HepG2 (cell line): ENCODE measurements at regions not wholly inside any gene's neighbourhood (a gene's known extent, or its start where the extent isn't known, plus 50 kb on each side); places are given as distances from the start of the nearest gene placed in this dataset.

ENCODE experiments used
- ATAC-seq: fragments of 200-7000 bp; cut with Tn5 transposase; 3 replicates; pipeline ENCODE4 v1.9.1; 2020; ENCODE audit warnings: mild to moderate bottlenecking, moderate library complexity
- BruUV-seq: library from RNA; stranded (reverse); fragments of 400-500 nt; replicated peaks from 2 replicates; lab custom pipeline; 2021; lab: Mats Ljungman, UMichigan
- CTCF ChIA-PET: fragments of 300-600 bp; formaldehyde crosslinking; extraction: SDS; loops from one replicate; lab custom pipeline; 2021; ENCODE audit warnings: low total read pairs, inconsistent platforms, low intra/inter-chr PET ratio; lab: Yijun Ruan, JAX
- POLR2A ChIA-PET: fragments of 350-600 bp; sonication (Branson Sonifier 250); formaldehyde crosslinking; loops from one replicate; lab custom pipeline; 2020; ENCODE audit warnings: antibody characterized with exemption, inconsistent platforms; lab: Yijun Ruan, JAX
- DNase-seq: peaks from one replicate; pipeline ENCODE4 v3.0.0-alpha.2; 2015; ENCODE audit warnings: low spot score
- FAIRE-seq: peaks from 3 replicates; lab custom pipeline; 2011; peaks lifted over from hg19 to GRCh38; lab: Jason Lieb, UNC
- H2AFZ ChIP-seq: one replicate; pipeline ENCODE4 v1.6.1; 2011; ENCODE audit warnings: low read length, inconsistent platforms
- H3K27ac ChIP-seq: fragments of 300-600 bp; 3 replicates; pipeline ENCODE4 v1.8.0; 2011; ENCODE audit warnings: mixed run types, mild to moderate bottlenecking, mixed read lengths, low read length, inconsistent platforms; ENCODE audit not compliant: insufficient read depth; ENCODE audit errors: extremely low read length
- H3K27me3 ChIP-seq, 2 experiments: fragments of 200-600 bp in 1 of 2; 2 replicates in 1 of 2; 3 replicates in 1 of 2; pipeline versions ENCODE4 v1.6.0 to v1.8.0; 2011; ENCODE audit warnings: low read length in 2 of 2, mild to moderate bottlenecking in 2 of 2, moderate library complexity in 2 of 2, inconsistent platforms in 1 of 2; ENCODE audit not compliant: insufficient read depth in 2 of 2, control insufficient read depth in 1 of 2
- H3K36me3 ChIP-seq, 2 experiments: fragments of 200-600 bp in 1 of 2; replicated peaks in 1 of 2; 2 replicates in 1 of 2; 3 replicates in 1 of 2; pipeline versions ENCODE4 v1.5.1 to v1.8.0; 2011; ENCODE audit warnings: low read length in 2 of 2, inconsistent platforms in 1 of 2; ENCODE audit not compliant: insufficient read depth in 2 of 2, control insufficient read depth in 1 of 2
- H3K4me1 ChIP-seq: 2 replicates; pipeline ENCODE4 v1.5.1; 2012; ENCODE audit warnings: low read length, inconsistent platforms; ENCODE audit not compliant: insufficient read depth
- H3K4me2 ChIP-seq: 2 replicates; pipeline ENCODE4 v1.6.0; 2011; ENCODE audit warnings: low read depth, low read length, inconsistent platforms
- H3K4me3 ChIP-seq, 3 experiments: fragments of 200-600 bp in 1 of 3; sonication (generic), shearing (Covaris generic) in 1 of 3; replicated peaks in 1 of 3; 2 replicates each; pipeline ENCODE4 v1.5.1; 2011 to 2016; ENCODE audit warnings: low read length in 3 of 3, inconsistent platforms in 2 of 3, low read depth in 2 of 3, mild to moderate bottlenecking in 2 of 3, control low read depth in 1 of 3, mixed read lengths in 1 of 3; ENCODE audit not compliant: insufficient read depth in 1 of 3
- H3K79me2 ChIP-seq: one replicate; pipeline ENCODE4 v1.6.1; 2011; ENCODE audit warnings: low read length, inconsistent platforms; ENCODE audit not compliant: insufficient read depth
- H3K9ac ChIP-seq: 2 replicates; pipeline ENCODE4 v1.6.0; 2011; ENCODE audit warnings: mild to moderate bottlenecking, low read depth, low read length, inconsistent platforms; ENCODE audit not compliant: insufficient read depth
- H3K9me3 ChIP-seq: 2 replicates; pipeline ENCODE4 v1.5.1; 2012; ENCODE audit warnings: mild to moderate bottlenecking, low read length
- H4K20me1 ChIP-seq: 2 replicates; pipeline ENCODE4 v1.6.0; 2011; ENCODE audit warnings: inconsistent platforms, mild to moderate bottlenecking, low read length, moderate library complexity; ENCODE audit not compliant: insufficient read depth
- ADNP ChIP-seq: sonication (generic); formaldehyde crosslinking; IDR thresholded peaks from 2 replicates; pipeline ENCODE4 v1.4.0; 2020; ENCODE audit warnings: missing genetic modification reagents
- CBX5 ChIP-seq: sonication (generic); formaldehyde crosslinking; IDR thresholded peaks from 2 replicates; pipeline ENCODE4 v1.4.0; 2020; ENCODE audit warnings: missing genetic modification reagents, borderline replicate concordance
- DMTF1 ChIP-seq: sonication (generic); formaldehyde crosslinking; IDR thresholded peaks from 2 replicates; pipeline ENCODE4 v1.4.0; 2020; ENCODE audit warnings: mild to moderate bottlenecking, missing genetic modification reagents
- FOXJ3 ChIP-seq: sonication (generic); formaldehyde crosslinking; IDR thresholded peaks from 2 replicates; pipeline ENCODE4 v1.4.0; 2020; ENCODE audit warnings: missing genetic modification reagents, mild to moderate bottlenecking, borderline replicate concordance
- IKZF1 ChIP-seq: fragments of 450-650 bp; IDR thresholded peaks from 2 replicates; pipeline ENCODE4 v1.7.1; 2016
- JUNB ChIP-seq: sonication (generic); formaldehyde crosslinking; IDR thresholded peaks from 2 replicates; pipeline ENCODE4 v1.8.0; 2022; ENCODE audit warnings: missing genetic modification reagents, mild to moderate bottlenecking, borderline replicate concordance
- KLF6 ChIP-seq: IDR thresholded peaks from 2 replicates; pipeline ENCODE4 v1.8.0; 2016; ENCODE audit warnings: missing biosample characterization, missing genetic modification reagents
- POGZ ChIP-seq: sonication (generic); formaldehyde crosslinking; IDR thresholded peaks from 2 replicates; pipeline ENCODE4 v1.4.0; 2020; ENCODE audit warnings: mild to moderate bottlenecking, missing genetic modification reagents
- RFXAP ChIP-seq: sonication (generic); formaldehyde crosslinking; IDR thresholded peaks from 2 replicates; pipeline ENCODE4 v1.4.0; 2020; ENCODE audit warnings: missing genetic modification reagents, borderline replicate concordance
- TOPORS ChIP-seq: sonication (generic); formaldehyde crosslinking; IDR thresholded peaks from 2 replicates; pipeline ENCODE4 v1.8.0; 2023; ENCODE audit warnings: mild to moderate bottlenecking, missing genetic modification reagents
- WIZ ChIP-seq: sonication (generic); formaldehyde crosslinking; IDR thresholded peaks from 2 replicates; pipeline ENCODE4 v1.5.1; 2020; ENCODE audit warnings: mild to moderate bottlenecking, missing genetic modification reagents
- XBP1 ChIP-seq: sonication (generic); formaldehyde crosslinking; IDR thresholded peaks from 2 replicates; pipeline ENCODE4 v1.5.0; 2020; ENCODE audit warnings: missing genetic modification reagents
- ZBTB3 ChIP-seq: sonication (generic); formaldehyde crosslinking; IDR thresholded peaks from 2 replicates; pipeline ENCODE4 v1.4.0; 2020; ENCODE audit warnings: low read depth, mild to moderate bottlenecking, moderate library complexity, missing genetic modification reagents, borderline replicate concordance
- ZBTB8A ChIP-seq: sonication (generic); formaldehyde crosslinking; IDR thresholded peaks from 2 replicates; pipeline ENCODE4 v1.4.0; 2020; ENCODE audit warnings: mild to moderate bottlenecking, low read depth, missing genetic modification reagents, borderline replicate concordance
- ZNF598 ChIP-seq: sonication (generic); formaldehyde crosslinking; IDR thresholded peaks from 2 replicates; pipeline ENCODE4 v1.5.1; 2020; ENCODE audit warnings: mild to moderate bottlenecking, missing genetic modification reagents, borderline replicate concordance
- ZNF761 ChIP-seq: sonication (generic); formaldehyde crosslinking; conservative IDR thresholded peaks from 2 replicates; pipeline ENCODE4 v1.4.0; 2020; ENCODE audit warnings: mild to moderate bottlenecking, missing genetic modification reagents
- ZSCAN22 ChIP-seq: sonication (generic); formaldehyde crosslinking; IDR thresholded peaks from 2 replicates; pipeline ENCODE4 v1.4.0; 2020; ENCODE audit warnings: mild to moderate bottlenecking, missing genetic modification reagents
- WGBS: methylation state at CpG from one replicate; pipeline ENCODE4 v1.1.6; 2017; ENCODE audit warnings: low lambda C conversion rate; 5-methylcytosine and 5-hydroxymethylcytosine counted together
- in situ Hi-C: cut with HindIII; loops from 2 replicates; pipeline ENCODE4 v1.10.0; 2017; ENCODE audit warnings: low pct_unique_long_range_greater_than_20kb; ENCODE audit not compliant: extremely low pct_ligation_motif_present
- intact Hi-C: fragments of 100-400 bp; cut with micrococcal nuclease; formaldehyde crosslinking; loops from one replicate; pipeline ENCODE4 v1.10.0; 2022; ENCODE audit not compliant: unreplicated experiment
- TF ChIP-seq, protein P1 (sequence below): sonication (generic); formaldehyde crosslinking; IDR thresholded peaks from 2 replicates; pipeline ENCODE4 v1.4.0; 2020; ENCODE audit warnings: missing genetic modification reagents, borderline replicate concordance
- TF ChIP-seq, protein P2 (sequence below): sonication (generic); formaldehyde crosslinking; IDR thresholded peaks from 2 replicates; pipeline ENCODE4 v1.9.0; 2022; ENCODE audit warnings: missing genetic modification reagents, mild to moderate bottlenecking, borderline replicate concordance

- TF ChIP-seq ZSCAN22 (CRISPR knock-in tag): no peak
- no peak for TF ChIP-seq ADNP
- no peak for TF ChIP-seq CBX5
Observed at GRCh38 chr3:106819440-106819839, 557.8 kb upstream of the CCDC54 start (continued).

- H3K9ac ChIP-seq: no peak overlapping the region
- peak; percentile 61 for ATAC-seq
- H3K36me3 ChIP-seq: no peaks in the 10 kb centered on the region
- no peaks in the 10 kb centered on the region for H3K4me1 ChIP-seq
- no peaks in the 10 kb centered on the region for H3K79me2 ChIP-seq
- no peaks in the 10 kb centered on the region for H4K20me1 ChIP-seq
- POLR2A ChIA-PET: no interaction called here
- intact Hi-C loops (no loop called here), in situ Hi-C loops (no loop called here)
- no peak for DNase-seq
- H3K27me3 ChIP-seq: peaks cover 0 to 1% of the 10 kb centered on the region in 2 experiments; a peak in 1 of 5 replicates
- no peak overlapping the region for H2AFZ ChIP-seq
- CTCF ChIA-PET: no interaction called here
- no peak overlapping the region; the same call in 1 of the 2 replicates for H3K4me2 ChIP-seq
- no peaks in the 10 kb centered on the region for H3K9me3 ChIP-seq
- H3K27ac ChIP-seq: no peak overlapping the region
- no TSS peak for BruUV-seq
- no peak overlapping the region for H3K4me3 ChIP-seq
- no peak for FAIRE-seq
- WGBS: 28% methylated on average over 14 of the region's 19 CpGs
- TF ChIP-seq DMTF1 (CRISPR knock-in tag): no peak
- TF ChIP-seq ZBTB3 (CRISPR knock-in tag): no peak
- TF ChIP-seq IKZF1: no peak
- TF ChIP-seq JUNB: no peak
- TF ChIP-seq, protein P1, sequence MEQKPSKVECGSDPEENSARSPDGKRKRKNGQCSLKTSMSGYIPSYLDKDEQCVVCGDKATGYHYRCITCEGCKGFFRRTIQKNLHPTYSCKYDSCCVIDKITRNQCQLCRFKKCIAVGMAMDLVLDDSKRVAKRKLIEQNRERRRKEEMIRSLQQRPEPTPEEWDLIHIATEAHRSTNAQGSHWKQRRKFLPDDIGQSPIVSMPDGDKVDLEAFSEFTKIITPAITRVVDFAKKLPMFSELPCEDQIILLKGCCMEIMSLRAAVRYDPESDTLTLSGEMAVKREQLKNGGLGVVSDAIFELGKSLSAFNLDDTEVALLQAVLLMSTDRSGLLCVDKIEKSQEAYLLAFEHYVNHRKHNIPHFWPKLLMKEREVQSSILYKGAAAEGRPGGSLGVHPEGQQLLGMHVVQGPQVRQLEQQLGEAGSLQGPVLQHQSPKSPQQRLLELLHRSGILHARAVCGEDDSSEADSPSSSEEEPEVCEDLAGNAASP (CRISPR knock-in tag): no peak
- TF ChIP-seq POGZ (CRISPR knock-in tag): no peak
- TF ChIP-seq XBP1 (CRISPR knock-in tag): no peak
- TF ChIP-seq, protein P2, sequence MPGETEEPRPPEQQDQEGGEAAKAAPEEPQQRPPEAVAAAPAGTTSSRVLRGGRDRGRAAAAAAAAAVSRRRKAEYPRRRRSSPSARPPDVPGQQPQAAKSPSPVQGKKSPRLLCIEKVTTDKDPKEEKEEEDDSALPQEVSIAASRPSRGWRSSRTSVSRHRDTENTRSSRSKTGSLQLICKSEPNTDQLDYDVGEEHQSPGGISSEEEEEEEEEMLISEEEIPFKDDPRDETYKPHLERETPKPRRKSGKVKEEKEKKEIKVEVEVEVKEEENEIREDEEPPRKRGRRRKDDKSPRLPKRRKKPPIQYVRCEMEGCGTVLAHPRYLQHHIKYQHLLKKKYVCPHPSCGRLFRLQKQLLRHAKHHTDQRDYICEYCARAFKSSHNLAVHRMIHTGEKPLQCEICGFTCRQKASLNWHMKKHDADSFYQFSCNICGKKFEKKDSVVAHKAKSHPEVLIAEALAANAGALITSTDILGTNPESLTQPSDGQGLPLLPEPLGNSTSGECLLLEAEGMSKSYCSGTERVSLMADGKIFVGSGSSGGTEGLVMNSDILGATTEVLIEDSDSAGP (CRISPR knock-in tag): no peak
- no peak for TF ChIP-seq FOXJ3 (CRISPR knock-in tag)
- TF ChIP-seq ZNF598 (CRISPR knock-in tag): no peak
- no peak for TF ChIP-seq ZNF761
- no peak for TF ChIP-seq TOPORS (CRISPR knock-in tag)
- no peak for TF ChIP-seq RFXAP (CRISPR knock-in tag)
- no peak for TF ChIP-seq KLF6 (CRISPR knock-in tag)
- no peak for TF ChIP-seq ZBTB8A (CRISPR knock-in tag)
- no peak for TF ChIP-seq WIZ (CRISPR knock-in tag)
Observed at GRCh38 chr3:106820726-106821362, 556.4 kb upstream of the CCDC54 start.
